ENCODE measurements at regions not wholly inside any gene's neighbourhood (a gene's known extent, or its start where the extent isn't known, plus 50 kb on each side); places are given as distances from the start of the nearest gene placed in this dataset.
"Not testable (repeated sequence)": the region's sequence is repeated elsewhere in the genome, so short reads cannot be mapped to it uniquely, and the experiment has no call there.

DNA sequence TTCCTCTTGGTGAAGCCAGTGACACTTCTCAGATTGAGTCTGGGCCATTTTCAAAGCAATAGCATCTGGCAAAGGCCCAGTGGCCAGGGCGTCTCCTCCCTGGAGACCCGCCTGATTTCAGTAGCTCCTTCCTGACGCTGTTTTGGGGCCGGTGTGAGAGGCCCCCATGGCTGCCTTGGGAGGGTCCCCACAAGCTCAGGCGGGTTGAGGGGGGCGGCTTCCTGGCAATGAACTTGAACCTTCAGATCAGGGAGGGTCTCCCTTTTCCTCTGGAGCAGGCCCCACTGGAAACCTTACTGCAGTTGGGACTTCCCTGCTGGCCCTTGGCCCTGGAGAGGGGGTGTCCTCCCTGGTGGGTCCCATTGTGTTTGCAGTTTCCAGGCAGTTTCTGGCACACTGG lies 121.2 kb downstream of the CRYAA start:
- DNase-seq (ENCODE audit: low read depth, low spot score) = no peak

GRCh38 chr21:43289442-43289841 lies 120.6 kb downstream of the CRYAA start:
- DNase-seq (ENCODE audit: low read depth, low spot score) = no peak

GRCh38 chr21:43287795-43288755 lies 119.3 kb downstream of the CRYAA start:
- DNase-seq (ENCODE audit: low read depth, low spot score) = no peak

GRCh38 chr21:43287111-43287760 lies 118.4 kb downstream of the CRYAA start:
- DNase-seq (ENCODE audit: low read depth, low spot score) = no peak

DNA sequence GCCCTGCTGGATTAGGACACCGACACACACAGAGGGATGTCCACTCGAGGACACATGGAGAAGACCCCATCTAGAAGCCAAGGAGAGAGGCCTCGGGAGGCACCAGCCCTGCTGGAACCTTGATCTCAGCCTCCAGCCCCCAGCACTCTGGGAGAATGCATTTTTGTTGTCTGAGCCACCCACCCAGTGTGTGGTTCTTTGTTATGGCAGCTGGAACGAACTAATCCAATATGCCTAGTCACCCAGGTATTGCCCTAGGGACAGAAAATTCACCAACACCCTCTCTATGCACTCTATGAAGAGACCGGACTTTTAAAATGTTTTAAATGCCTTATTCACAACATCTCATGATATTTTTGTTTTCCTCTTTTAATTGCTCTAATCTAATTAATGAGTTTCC lies 117.4 kb downstream of the CRYAA start:
- no peak for DNase-seq (ENCODE audit: low read depth, low spot score)

DNA sequence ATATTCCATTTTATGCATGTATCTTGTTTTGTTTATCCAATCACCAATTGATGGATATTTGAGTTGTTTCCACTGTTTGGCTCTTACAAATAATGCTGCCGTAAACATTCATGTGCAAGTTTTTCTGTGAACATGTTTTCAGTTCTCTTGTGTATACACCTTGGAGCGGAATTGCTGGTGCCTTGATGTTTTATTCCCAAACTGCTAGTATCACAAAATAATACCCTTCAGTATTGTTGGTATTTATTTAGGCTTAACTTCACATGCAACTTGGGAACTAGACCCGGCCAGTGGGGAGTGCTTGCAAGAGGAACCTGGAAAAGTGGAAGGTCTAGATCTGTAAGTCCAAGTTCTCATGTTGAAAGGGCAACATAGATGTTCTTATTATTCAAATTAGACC lies 115.9 kb downstream of the CRYAA start:
- no peak for DNase-seq (ENCODE audit: low read depth, low spot score)

GRCh38 chr21:43284238-43284637 lies 115.4 kb downstream of the CRYAA start:
- DNase-seq (ENCODE audit: low read depth, low spot score) = no peak

DNA sequence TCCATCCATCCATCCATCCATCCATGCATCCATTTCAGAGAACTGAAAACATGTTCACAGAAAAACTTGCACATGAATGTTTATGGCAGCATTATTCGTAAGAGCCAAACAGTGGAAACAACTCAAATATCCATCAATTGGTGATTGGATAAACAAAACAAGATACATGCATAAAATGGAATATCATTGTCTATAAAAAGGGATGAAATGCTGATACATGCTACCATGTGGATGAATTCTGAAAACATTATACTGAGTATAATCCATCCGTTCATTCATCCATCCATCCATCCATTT lies 115.1 kb downstream of the CRYAA start:
- not testable (repeated sequence) for DNase-seq (ENCODE audit: low read depth, low spot score)

DNA sequence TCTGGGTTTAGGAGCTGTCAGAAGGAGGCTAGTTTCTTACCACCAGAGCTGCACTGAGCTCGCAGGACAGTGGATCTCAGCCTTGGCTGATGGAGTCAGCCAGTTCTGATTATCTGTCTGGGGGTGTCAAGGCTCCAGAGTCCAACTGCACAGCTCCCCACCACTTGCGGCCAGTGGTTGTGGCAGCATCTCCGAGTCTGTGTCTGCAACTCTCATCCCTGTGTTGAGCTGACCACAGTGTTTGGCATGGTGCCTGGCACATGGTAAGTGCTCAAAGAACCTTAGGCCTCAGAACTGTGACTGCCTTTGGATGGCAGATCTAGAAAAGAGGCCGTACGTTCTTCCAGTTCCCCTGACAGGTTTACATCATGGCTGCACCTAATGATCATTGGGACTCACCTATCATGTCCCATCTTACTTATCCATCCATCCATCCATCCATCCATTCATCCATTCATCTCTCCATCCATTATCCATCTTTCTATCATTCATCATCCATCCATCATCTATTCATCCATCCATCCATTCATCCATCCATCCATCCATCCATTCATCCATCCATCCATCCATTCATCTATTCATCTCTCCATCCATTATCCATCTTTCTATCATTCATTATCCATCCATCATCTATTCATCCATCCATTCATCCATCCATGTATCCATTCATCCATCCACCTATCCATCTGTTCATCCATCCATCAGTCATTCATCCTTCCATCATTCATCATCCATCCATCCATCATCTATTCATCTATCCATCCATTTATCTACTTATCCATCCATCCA lies 114.5 kb downstream of the CRYAA start:
- no peak for DNase-seq (ENCODE audit: low read depth, low spot score)

DNA sequence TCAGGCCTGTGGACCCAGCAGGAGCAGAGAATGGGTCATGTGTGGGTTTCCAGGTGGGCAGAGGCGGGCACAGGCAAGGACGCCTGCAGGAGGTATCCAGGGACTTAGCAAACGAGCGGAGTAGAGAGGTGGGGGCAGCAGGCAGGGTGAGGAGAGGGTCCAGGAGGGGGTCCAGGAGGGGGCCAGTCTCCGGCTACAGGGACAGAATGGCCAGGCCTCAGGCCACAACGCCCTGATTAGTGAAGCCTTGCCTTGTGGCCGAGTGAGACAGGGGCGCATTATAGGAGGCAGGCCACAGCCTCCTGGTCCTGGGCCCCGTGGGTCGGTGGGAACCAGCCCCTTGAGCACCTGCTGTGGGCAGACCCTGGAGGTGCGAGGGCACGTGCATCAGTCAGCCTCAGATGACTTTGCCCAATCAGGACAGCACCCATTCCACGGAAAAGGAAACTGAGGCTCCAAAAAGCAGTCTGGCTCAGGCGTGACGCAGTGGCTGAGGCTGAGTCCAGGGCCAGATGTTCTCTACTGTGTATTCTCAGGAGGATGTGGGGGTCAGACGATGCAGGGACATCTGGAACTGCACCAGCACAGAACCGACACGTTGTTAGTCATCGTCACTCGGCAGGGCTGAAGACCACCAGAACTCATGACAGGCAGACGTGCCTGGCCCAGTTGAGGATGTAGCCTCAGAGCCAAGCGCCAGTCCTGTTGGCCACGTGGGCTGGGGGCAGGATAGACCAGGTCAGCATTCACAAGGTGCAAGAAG lies 113.7 kb downstream of the CRYAA start:
- no peak for DNase-seq (ENCODE audit: low read depth, low spot score)

DNA sequence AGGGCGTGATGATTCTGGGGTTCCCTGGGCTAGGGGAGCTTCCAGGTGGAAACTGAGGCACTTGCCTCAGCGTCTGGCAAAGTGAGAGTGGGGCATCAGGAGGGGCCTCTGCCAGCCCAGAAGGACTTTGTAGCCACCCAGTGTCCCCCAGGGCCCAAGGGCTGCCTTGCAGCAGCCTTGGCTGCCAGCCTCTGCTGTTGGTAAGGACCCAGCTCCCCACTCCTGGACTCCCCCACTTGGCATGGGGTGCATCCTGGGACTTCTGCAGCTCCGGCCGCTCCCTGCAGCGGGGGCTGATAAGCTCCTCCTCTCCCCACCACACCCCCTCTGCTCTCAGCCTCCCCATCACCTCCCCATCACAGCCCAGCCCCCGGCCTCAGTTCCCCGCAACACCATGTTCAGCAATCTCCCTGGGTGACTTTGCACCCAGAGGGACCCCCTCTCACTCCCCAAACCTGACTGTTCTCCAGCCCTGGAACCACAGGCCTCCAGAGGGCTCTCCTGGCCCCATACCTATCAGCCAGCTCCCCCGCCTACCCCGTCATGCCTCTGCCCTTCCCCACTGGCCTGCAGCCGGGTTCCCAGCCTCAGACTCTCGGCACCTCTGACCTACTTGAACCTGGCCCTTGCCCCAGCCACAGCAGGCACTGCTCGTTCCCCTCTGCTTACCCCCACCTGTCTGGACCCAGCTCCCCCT lies 113.0 kb downstream of the CRYAA start:
- no peak for DNase-seq (ENCODE audit: low read depth, low spot score)

GRCh38 chr21:43280949-43281633 lies 112.3 kb downstream of the CRYAA start:
- DNase-seq (ENCODE audit: low read depth, low spot score) = no peak

DNA sequence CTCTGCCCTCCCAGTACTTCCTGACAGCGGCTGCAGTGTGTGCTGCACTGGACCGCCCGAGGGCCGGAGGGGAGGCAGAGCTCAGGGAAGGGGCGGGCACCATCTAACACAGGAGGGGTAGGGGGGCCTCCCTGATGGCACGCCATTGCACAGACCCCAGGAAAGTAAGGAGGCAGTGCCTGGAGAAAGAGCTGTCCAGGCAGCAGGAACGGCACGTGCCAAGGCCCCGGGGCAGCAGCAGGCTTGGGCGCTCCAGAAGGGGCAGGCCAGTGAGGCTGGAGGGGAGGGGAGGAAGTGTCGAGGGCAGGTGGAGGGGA lies 110.7 kb downstream of the CRYAA start:
- DNase-seq (ENCODE audit: low read depth, low spot score) = no peak

- no peak for DNase-seq (ENCODE audit: low read depth, low spot score)
Measured at GRCh38 chr21:43278766-43279577, 110.2 kb downstream of the CRYAA start.

- no peak for DNase-seq (ENCODE audit: low read depth, low spot score)
Measured at GRCh38 chr21:43278359-43278758, 109.6 kb downstream of the CRYAA start.

DNA sequence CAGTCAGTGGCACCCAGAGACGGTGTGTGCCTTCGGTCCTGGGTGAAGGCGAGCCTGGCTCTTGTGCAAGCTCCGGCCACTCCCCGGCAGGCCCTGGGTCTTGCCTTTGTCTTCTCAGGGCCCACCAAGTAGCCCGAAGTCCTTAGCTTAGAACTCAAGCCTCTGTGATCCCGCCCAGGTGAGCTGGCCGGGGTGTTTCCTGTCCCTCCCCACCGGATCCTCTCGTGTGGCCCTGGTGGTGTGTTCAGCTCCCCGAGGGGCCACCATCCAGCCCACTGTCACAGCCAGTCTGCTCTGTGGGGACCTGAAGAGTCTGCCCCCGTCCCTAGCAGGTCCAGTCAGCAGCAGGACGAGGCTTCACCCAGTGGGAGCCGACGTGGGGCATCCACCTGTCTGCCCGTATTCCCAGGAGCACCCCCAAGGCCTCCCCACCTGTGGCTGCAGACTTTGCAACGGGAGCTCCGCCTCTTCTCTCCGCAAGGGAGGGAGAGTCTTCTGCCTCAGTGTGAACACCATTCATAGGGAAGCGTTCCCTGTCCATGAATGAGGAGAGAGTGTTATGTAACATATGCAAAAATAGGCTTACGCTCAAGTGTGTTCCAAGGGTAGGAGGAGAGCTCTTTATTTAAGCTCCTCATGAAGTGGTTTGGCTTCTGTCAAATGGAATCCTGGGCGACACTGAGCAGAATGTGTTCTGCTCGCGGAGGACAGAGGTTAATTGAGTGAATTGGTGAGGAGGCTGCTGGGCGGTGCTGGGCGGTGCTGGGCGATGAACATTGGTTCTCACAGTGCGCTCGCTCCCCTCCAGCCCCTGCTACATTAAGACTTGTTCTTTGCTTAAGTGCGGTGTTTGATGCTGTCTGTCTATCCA lies 108.9 kb downstream of the CRYAA start:
- no peak for DNase-seq (ENCODE audit: low read depth, low spot score)

DNA sequence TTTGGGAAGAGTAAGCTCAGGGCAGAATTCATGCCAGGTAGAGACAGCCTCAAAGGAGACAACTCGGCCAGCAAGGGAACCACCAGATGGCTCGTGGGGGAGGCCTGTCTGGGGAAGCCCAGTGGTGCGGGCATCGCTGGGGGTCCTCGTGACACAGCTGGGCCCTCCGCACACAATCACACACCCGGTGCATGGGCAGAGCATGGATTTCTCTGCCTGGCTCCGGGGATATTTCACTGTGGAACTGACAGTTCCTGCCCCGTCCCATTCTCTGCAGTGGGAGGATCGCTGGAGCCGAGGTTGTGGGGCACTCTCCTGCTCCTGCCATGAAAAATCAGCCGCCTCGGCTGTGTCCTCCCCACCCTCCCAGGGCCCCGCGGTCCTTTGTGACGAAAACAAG lies 108.0 kb downstream of the CRYAA start:
- DNase-seq (ENCODE audit: low read depth, low spot score) = no peak

DNA sequence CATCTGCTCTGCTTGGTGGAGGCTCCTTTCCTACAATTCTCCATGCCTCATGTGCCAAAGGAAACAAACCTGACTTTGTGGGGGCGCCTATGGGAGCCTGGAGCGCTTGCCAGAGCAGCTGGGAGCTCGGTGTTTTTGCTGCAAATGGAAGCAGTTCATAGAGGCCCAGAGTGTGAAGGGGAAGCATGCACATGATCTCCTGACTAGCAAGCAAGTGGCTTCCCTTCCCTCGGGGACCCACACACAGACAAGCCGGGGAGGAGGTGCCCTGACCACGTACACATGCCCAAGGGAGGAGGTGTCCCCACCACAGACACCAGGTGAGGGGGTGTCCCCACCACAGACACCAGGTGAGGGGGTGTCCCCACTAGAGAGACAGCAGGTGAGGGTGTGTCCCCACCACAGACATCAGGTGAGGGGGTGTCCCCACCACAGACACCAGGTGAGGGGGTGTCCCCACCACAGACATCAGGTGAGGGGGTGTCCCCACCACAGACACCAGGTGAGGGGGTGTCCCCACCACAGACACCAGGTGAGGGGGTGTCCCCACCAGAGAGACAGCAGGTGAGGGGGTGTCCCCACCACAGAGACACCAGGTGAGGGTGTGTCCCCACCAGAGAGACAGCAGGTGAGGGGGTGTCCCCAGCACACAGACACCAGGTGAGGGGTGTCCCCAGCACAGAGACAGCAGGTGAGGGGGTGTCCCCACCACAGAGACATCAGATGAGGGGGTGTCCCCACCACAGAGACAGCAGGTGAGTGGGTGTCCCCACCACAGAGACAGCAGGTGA lies 106.8 kb downstream of the CRYAA start:
- no peak for DNase-seq (ENCODE audit: low read depth, low spot score)
